GM19395 (cell line): ENCODE measurements at regions not wholly inside any gene's neighbourhood (a gene's known extent, or its start where the extent isn't known, plus 50 kb on each side); places are given as distances from the start of the nearest gene placed in this dataset.

Source experiments
- ATAC-seq: cut with Tn5 transposase; IDR thresholded peaks from one replicate; pipeline ENCODE4 v1.9.1; 2021; ENCODE audit warnings: mild to moderate bottlenecking, moderate library complexity; ENCODE audit not compliant: unreplicated experiment

GRCh38 chr5:96049398-96050272, 88.0 kb upstream of the ELL2 start:
- ATAC-seq, result no peak

GRCh38 chr5:96048763-96049162, 87.1 kb upstream of the ELL2 start:
- no peak for ATAC-seq

- no peak for ATAC-seq
Observed at GRCh38 chr5:96045888-96046287, 84.2 kb upstream of the ELL2 start.

GRCh38 chr5:96043446-96043845, 81.8 kb upstream of the ELL2 start:
- no peak for ATAC-seq

- ATAC-seq, result no peak
Observed at GRCh38 chr5:96037128-96037527, 75.5 kb upstream of the ELL2 start.

- ATAC-seq, result no peak
Observed at GRCh38 chr5:96036301-96036700, 74.7 kb upstream of the ELL2 start.

- ATAC-seq, result no peak
Observed at GRCh38 chr5:96035796-96036195, 74.1 kb upstream of the ELL2 start.

- no peak for ATAC-seq
Observed at GRCh38 chr5:96033116-96033515, 71.5 kb upstream of the ELL2 start.

GRCh38 chr5:96031811-96032261, 70.2 kb upstream of the ELL2 start:
- no peak for ATAC-seq

- ATAC-seq, result no peak
Observed at GRCh38 chr5:96031180-96031579, 69.5 kb upstream of the ELL2 start.

- ATAC-seq, result no peak
Observed at GRCh38 chr5:96026406-96027041, 64.9 kb upstream of the ELL2 start.

GRCh38 chr5:96024683-96025475, 63.2 kb upstream of the ELL2 start:
- no peak for ATAC-seq

GRCh38 chr5:96023518-96023917, 61.9 kb upstream of the ELL2 start:
- no peak for ATAC-seq

GRCh38 chr5:96022971-96023370, 61.3 kb upstream of the ELL2 start:
- no peak for ATAC-seq

- no peak for ATAC-seq
Observed at GRCh38 chr5:96017951-96018350, 56.3 kb upstream of the ELL2 start.

GRCh38 chr5:96016216-96016615, 54.6 kb upstream of the ELL2 start:
- ATAC-seq, result no peak

- no peak for ATAC-seq
Observed at GRCh38 chr5:96015709-96016108, 54.1 kb upstream of the ELL2 start.

GRCh38 chr5:96014395-96014794, 52.7 kb upstream of the ELL2 start:
- no peak for ATAC-seq

GRCh38 chr5:96013254-96013653, 51.6 kb upstream of the ELL2 start:
- no peak for ATAC-seq

GRCh38 chr5:96012399-96012798, 50.7 kb upstream of the ELL2 start:
- ATAC-seq, result no peak
